GM18502 (cell line): ENCODE measurements at regions not wholly inside any gene's neighbourhood (a gene's known extent, or its start where the extent isn't known, plus 50 kb on each side); places are given as distances from the start of the nearest gene placed in this dataset.

Source experiments
- ATAC-seq: cut with Tn5 transposase; IDR thresholded peaks from one replicate; pipeline ENCODE4 v1.9.1; 2021; ENCODE audit warnings: mild to moderate bottlenecking; ENCODE audit not compliant: unreplicated experiment, poor library complexity

GRCh38 chr4:31045151-31045550 is 325.0 kb downstream of the PCDH7 start:
- no peak for ATAC-seq

- ATAC-seq = no peak
These were observed 325.7 kb downstream of the PCDH7 start for GRCh38 chr4:31045724-31046318.

GRCh38 chr4:31051151-31051550 is 331.0 kb downstream of the PCDH7 start:
- no peak for ATAC-seq

GRCh38 chr4:31051565-31051964 is 331.4 kb downstream of the PCDH7 start:
- no peak for ATAC-seq

- ATAC-seq = no peak
These were observed 332.4 kb downstream of the PCDH7 start for GRCh38 chr4:31052519-31052918.

DNA sequence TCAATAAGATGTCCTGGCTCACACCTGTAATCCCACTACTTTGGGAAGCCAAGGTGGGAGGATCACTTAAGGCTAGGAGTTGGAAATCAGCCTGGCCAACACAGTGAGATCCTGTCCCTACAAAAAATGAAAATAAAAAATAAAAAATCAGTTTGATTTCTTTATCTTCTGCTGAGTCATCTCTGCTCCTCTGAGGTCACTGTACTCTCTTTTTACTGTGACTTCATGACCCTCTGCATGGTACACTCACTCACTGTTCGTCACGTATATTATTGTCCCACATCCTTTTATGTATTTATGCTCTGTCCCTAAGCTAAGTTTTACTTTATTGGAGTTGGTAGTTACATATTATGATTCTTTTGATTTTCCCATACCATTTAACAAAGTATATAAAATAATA is 333.3 kb downstream of the PCDH7 start:
- ATAC-seq = no peak

- ATAC-seq = no peak
These were observed 334.1 kb downstream of the PCDH7 start for GRCh38 chr4:31054295-31054694.

- no peak for ATAC-seq
These were observed 338.5 kb downstream of the PCDH7 start for GRCh38 chr4:31058656-31059055.

- no peak for ATAC-seq
These were observed 339.8 kb downstream of the PCDH7 start for GRCh38 chr4:31059753-31060522.

DNA sequence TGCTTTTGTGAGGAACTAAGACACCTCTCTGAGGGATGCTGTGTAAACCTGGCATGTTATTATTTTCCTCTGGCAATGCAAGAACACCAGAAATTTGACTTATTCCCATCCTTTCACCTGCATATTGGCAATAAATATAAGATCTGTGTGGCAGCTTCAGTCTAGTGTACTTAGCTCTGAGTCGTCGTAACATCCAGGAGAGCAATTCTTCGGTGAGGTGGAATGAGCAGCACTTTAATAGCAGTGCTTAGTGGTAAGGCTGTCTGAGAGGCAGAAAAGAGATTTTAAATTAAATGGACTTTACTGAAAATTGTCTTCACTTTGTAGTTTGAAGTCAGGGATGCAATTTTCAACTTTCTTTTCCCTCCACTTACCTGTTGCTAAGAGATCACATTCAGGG is 344.9 kb downstream of the PCDH7 start:
- no peak for ATAC-seq

GRCh38 chr4:31068257-31069075 is 348.3 kb downstream of the PCDH7 start:
- no peak for ATAC-seq

- ATAC-seq = no peak
These were observed 349.0 kb downstream of the PCDH7 start for GRCh38 chr4:31069151-31069550.

GRCh38 chr4:31071508-31072486 is 351.6 kb downstream of the PCDH7 start:
- no peak for ATAC-seq

DNA sequence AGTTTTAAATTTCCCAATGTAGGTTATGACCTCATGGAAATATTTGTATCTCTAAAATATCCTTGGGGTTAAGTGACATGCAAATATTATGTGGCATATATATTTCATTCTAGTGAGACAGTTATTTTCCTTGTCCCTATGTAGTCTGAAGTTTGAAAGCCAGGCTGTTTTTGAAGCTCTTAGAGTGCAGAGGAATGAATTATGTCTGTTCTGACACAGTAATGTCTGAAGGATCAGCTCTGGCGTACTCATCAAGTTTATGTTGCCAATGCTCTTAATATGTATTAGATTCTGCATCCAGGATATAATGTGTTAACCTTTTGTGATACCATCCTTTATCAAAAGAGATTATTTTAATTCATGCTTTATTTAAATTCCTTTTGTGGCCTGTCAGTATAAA is 355.8 kb downstream of the PCDH7 start:
- ATAC-seq = no peak

DNA sequence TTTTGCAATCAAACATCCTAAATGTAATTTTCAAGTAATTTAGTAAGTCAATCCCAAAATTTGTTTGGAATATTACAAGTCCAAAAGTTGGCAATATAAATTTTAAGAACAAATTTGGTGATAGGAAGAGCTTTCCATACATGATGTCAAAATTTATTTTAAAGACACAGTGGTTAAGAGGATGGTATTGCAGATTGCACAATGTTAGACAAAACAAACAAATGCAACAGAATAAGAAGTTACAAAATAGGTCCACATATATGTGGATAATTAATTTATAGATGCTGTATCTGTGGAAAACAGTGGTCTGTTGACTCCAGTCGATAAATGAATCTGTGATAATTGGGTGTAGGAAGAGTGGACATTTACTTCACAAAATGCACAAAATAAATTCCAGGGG is 358.5 kb downstream of the PCDH7 start:
- no peak for ATAC-seq

DNA sequence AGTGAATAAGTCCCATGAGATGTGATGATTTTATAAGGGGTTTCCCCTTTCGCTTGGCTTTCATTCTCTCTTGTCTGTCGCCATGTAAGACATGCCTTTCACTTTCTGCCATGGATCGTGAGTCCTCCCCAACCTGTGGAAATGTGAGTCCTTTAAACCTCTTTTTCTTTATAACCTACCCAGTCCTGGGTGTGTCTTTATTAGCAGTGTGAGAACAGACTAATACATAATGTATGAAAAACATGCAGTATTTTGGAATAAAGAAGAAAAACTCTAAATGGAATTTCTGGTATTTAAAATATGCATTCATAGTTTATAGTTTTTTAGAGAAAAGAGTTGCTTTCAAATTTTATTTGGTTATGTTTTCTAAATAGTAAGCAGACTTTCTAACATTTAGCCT is 360.7 kb downstream of the PCDH7 start:
- no peak for ATAC-seq

DNA sequence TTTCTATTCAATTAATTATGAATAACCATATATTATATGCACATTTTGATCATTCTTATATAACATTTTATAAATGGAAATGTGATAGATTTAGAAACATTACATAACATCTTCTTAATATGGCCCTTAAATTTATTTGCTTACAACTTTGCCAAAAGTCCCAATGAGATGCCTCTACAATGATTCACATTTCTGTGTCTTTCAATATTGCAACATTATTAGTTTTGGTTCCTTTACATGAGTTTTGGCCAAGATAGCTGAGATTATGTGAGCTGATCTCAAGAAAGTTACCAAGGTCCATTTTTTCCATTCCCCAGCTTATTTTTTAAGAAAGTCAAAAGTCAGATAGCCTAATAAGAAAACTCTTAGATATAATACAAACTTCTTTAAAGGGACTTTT is 361.2 kb downstream of the PCDH7 start:
- no peak for ATAC-seq

DNA sequence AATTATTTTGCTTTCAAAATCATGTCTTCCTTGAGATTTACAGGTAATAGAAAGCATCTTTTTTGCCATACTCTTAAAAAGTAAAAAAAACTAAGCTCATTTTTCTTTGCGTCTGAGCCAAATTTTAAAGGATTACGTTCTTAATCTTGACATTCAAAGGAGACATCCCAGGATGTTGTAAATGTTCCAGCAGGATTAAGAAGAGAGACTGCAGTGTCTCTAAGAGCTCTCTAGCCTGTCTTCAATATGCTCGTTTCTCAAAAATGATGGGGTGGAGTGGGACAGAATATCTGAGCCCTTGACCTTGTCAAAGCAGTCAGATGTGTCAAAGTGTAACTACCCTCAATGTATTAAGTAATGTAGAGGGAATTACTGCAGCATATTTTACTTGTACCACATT is 363.3 kb downstream of the PCDH7 start:
- ATAC-seq = no peak

DNA sequence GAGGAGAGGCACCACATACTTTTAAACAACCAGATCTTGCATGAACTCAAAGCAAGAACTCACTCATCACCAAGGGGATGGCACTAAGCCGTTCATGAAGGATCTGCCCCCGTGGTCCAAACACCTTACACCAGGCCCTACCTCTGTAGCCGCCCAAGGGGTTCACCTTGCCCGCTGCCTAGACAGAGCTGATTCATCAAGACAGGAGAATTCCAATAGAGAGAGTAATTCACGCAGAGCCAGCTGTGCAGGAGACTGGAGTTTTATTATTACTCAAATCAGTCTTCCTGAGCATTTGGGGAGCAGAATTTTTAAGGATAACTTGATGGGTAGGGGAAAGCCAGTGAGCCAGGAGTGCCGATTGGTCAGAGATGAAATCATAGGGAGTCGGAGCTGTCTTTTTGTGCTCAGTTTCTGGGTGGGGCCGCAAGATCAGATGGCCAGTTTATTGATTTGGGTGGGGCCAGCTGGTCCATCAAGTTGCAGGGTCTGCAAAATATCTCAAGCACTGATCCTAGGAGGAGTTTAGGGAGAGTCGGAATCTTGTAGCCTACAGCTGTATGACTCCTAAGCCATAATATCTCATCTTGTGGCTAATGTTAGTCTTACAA is 364.7 kb downstream of the PCDH7 start:
- no peak for ATAC-seq

GRCh38 chr4:31085689-31086088 is 365.5 kb downstream of the PCDH7 start:
- ATAC-seq = no peak
